Stimulated activated CD4-positive, alpha-beta T cell treated with anti-CD3 and anti-CD28 coated beads, Interleukin-2, amount 100 ng/mL, for 24 hours (primary cell): ENCODE measurements at regions not wholly inside any gene's neighbourhood (a gene's known extent, or its start where the extent isn't known, plus 50 kb on each side); places are given as distances from the start of the nearest gene placed in this dataset.
"Not testable (repeated sequence)": the region's sequence is repeated elsewhere in the genome, so short reads cannot be mapped to it uniquely, and the experiment has no call there.

Source experiments
- DNase-seq, 2 donors: peaks; one replicate each; pipeline ENCODE4 v3.0.0-alpha.2; 2020

- no peak for DNase-seq
Measured at GRCh38 chr4:167955006-167955405, 137.3 kb upstream of the ANXA10 start.

DNA sequence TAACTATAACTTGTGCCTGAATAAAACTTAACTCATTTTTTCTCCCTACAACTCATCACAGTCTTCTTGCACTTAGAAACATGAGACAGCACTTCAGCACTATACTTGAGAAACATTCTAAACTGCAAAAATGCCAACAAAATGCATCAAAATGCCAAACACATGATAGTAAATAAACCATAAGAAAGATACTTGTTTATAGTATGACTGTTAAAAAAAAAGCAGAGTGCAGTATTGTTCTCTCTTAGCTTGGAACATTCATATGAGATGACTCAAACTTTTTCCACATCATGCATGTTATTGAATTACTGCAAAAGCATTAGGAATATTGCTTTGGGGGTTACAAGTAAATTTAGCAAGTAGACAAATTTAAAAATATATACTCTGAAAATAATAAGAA lies 135.7 kb upstream of the ANXA10 start:
- DNase-seq, result no peak

- no peak for DNase-seq
Measured at GRCh38 chr4:167964766-167965373, 127.5 kb upstream of the ANXA10 start.

DNA sequence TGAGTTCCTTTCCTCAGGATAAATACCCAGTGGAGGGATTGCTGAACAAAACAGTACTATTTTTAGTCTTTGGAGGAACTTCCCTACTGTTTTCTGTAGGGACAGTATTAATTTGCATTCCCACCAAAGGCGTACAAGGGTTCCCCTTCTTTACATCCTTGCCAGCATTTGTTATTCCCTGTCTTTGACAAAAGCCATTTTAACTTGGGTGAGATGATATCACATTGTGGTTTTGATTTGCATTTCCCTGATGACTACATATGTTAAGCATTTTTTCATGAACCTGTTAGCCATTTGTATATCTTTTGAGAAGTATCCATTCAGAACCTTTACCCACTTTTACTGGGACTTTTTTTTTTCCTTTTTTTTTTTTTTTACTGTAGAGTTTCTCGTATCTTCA lies 126.2 kb upstream of the ANXA10 start:
- no peak for DNase-seq

DNA sequence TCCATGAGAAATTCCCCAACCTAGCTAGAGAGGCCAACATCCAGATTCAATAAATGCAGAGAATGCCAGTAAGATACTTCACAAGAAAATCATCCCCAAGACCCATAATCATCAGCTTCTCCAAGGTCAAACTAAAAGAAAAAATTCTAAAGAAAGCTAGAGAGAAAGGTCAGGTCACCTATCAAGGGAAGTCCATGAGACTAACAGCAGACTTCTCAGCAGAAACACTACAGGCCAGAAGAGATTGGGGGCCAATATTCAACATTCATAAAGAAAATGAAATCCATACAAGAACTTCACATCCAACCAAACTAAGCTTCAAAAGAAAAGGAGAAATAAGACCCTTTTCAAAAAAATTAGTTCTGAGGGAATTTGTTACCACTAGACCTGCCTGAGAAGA lies 118.8 kb upstream of the ANXA10 start:
- no peak for DNase-seq

- no peak for DNase-seq
Measured at GRCh38 chr4:167985565-167985964, 106.8 kb upstream of the ANXA10 start.

DNA sequence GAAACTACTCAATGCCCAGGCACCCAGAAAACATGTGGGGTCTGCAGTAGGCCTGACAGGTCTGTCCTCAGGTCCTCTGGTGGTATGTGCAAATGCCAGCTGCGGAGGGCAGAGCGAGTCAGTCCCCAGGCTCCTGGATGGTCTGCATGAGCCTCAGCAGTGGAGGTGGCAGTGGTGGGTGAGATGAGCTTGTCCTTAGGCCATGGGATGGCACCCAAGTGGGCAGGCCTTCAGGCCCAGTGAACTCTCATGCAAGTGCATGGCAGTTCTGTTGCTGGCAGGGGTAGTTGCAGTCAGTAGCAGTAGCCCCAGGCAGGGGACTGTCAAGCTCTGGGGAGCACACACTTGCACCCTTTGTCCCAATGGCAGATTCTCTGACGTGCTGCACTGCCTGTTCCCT lies 106.3 kb upstream of the ANXA10 start:
- no peak for DNase-seq

GRCh38 chr4:167987285-167987684 lies 105.1 kb upstream of the ANXA10 start:
- DNase-seq, result no peak

DNA sequence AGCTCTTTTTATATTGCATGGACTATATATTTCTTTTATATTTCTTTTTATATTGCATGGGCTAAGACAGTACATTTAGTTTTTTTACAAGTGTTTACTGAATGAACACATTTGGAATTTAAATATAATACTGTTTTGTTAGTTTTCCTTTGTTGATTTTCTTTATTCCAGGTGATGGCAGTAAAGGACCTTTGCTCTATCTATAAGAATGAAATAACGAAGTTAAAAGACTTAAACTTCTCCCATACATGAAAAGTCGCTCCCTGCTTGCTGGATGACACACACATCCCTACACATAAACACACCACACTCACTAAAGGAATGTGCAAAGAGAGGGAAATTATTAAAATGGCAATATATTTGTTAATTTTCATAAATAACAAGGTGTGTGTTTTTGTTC lies 102.5 kb upstream of the ANXA10 start:
- DNase-seq, result no peak

DNA sequence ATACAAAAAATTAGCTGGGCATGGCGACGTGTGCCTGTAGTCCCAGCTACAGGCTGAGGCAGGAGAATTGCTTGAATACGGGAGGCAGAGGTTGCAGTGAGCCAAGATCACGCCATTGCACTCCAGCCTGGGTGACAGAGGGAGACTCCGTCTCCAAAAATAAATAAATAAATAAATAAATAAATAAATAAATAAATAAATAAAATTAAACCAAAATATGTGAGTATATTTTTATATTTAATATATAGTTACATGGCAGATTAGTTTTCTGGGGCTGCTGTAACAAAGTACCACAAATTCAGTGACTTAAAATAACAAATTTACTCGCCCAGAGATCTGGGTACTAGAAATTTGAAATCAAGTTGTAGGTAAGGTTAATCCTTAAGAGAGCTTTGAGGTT lies 84.2 kb upstream of the ANXA10 start:
- DNase-seq, result not testable (repeated sequence)

- no peak for DNase-seq
Measured at GRCh38 chr4:168019019-168019651, 73.2 kb upstream of the ANXA10 start.

- no peak for DNase-seq
Measured at GRCh38 chr4:168019921-168020320, 72.4 kb upstream of the ANXA10 start.

GRCh38 chr4:168021666-168022065 lies 70.7 kb upstream of the ANXA10 start:
- DNase-seq, result no peak

DNA sequence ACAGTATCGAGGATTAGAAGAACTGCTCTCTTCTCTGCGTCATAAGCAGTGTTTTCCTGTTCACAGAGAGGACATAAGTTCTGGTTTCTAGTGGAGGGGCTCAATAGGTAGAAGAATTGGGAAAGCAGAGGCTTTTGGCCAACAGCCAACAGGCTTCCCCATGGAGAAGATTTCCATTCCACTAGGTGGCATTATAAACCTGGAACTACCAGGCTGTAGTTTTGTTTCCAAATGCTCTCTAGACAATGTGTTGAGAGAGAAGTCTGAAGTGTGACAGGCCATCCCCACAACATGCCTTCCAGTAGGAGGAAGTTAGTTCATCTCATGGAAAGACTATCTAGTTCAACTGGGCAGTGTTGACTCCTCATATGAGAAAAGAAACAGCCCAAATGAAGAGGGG lies 63.8 kb upstream of the ANXA10 start:
- DNase-seq, result no peak

GRCh38 chr4:168028970-168029597 lies 63.3 kb upstream of the ANXA10 start:
- DNase-seq, result no peak

DNA sequence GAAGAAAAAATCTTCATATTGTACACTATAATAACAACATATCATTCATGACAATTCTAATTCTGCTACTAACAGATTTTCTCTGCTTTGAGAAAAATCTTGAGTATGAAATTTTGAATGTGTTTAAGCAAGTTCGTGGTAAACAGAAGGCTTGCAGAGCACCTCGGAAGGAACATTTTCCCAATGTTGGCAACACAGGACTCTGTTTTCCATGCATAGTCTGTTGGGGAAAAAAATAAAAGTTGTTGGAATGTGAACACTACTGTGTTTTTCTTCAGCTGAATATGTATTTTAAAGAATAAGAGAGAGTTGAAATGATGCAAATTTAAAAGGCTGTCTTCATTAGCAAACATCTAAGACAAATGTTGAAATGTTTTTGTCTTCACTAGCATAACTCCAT lies 54.7 kb upstream of the ANXA10 start:
- DNase-seq, result no peak

DNA sequence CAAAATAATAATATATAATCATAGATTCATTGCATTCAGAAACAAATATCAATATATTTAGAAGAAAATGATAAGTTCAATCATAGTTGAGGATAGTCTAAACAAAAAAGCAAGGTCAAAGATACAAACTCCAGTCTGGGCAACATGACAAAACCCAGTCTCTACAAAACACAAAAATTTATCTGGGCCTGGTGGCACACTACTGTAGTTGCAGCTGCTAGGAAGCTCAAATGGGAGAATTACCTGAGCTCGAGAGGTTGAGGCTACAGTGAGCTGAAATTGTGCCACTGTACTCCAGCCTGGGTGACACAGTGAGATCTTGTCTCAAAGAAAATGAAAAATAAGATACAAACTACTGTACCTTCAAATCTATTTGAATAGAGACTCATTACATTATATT lies 52.7 kb upstream of the ANXA10 start:
- no peak for DNase-seq
